WTC11 (cell line): ENCODE measurements at regions not wholly inside any gene's neighbourhood (a gene's known extent, or its start where the extent isn't known, plus 50 kb on each side); places are given as distances from the start of the nearest gene placed in this dataset.

Experiments used
- ATF2 ChIP-seq: sonication (generic); formaldehyde crosslinking; IDR thresholded peaks from 2 replicates; pipeline ENCODE4 v1.8.1; 2022; ENCODE audit warnings: low read depth, missing genetic modification reagents, borderline replicate concordance
- ATF3 ChIP-seq: sonication (generic); formaldehyde crosslinking; conservative IDR thresholded peaks from 2 replicates; pipeline ENCODE4 v1.8.1; 2022; ENCODE audit warnings: mild to moderate bottlenecking, missing genetic modification reagents
- CBFB ChIP-seq: sonication (generic); formaldehyde crosslinking; IDR thresholded peaks from 2 replicates; pipeline ENCODE4 v1.8.1; 2022; ENCODE audit warnings: mild to moderate bottlenecking, low read depth, missing genetic modification reagents
- CTCF ChIP-seq: fragments of 200-600 bp; IDR thresholded peaks from 2 replicates; pipeline ENCODE4 v1.8.0; 2022; ENCODE audit warnings: antibody characterized with exemption
- GTF2I ChIP-seq: fragments of 250-450 bp; sonication (Bioruptor Pico); conservative IDR thresholded peaks from 2 replicates; pipeline ENCODE4 v1.4.0; 2021; ENCODE audit warnings: mild to moderate bottlenecking
- KAT7 ChIP-seq: sonication (generic); formaldehyde crosslinking; IDR thresholded peaks from 2 replicates; pipeline ENCODE4 v1.8.1; 2023; ENCODE audit warnings: missing genetic modification reagents, mild to moderate bottlenecking, borderline replicate concordance
- NR1H2 ChIP-seq: sonication (generic); formaldehyde crosslinking; IDR thresholded peaks from 2 replicates; pipeline ENCODE4 v1.9.0; 2021; ENCODE audit warnings: mild to moderate bottlenecking, moderate library complexity, missing genetic modification reagents
- NR2C2 ChIP-seq: sonication (generic); formaldehyde crosslinking; IDR thresholded peaks from 2 replicates; pipeline ENCODE4 v1.8.0; 2022; ENCODE audit warnings: mild to moderate bottlenecking, missing genetic modification reagents
- TEAD4 ChIP-seq: sonication (generic); formaldehyde crosslinking; IDR thresholded peaks from 2 replicates; pipeline ENCODE4 v1.8.0; 2022; ENCODE audit warnings: mild to moderate bottlenecking, missing genetic modification reagents
- ZBTB21 ChIP-seq: sonication (generic); formaldehyde crosslinking; IDR thresholded peaks from 2 replicates; pipeline ENCODE4 v1.8.1; 2023; ENCODE audit warnings: mild to moderate bottlenecking, missing genetic modification reagents, borderline replicate concordance
- ZNF138 ChIP-seq: sonication (generic); formaldehyde crosslinking; conservative IDR thresholded peaks from 2 replicates; pipeline ENCODE4 v1.8.1; 2022; ENCODE audit warnings: mild to moderate bottlenecking, moderate library complexity, missing genetic modification reagents
- ZNF232 ChIP-seq: sonication (generic); formaldehyde crosslinking; IDR thresholded peaks from 2 replicates; pipeline ENCODE4 v1.8.0; 2022; ENCODE audit warnings: mild to moderate bottlenecking, missing genetic modification reagents
- ZNF423 ChIP-seq: fragments of 250-450 bp; sonication (Bioruptor Pico); IDR thresholded peaks from 2 replicates; pipeline ENCODE4 v2.1.2; 2022; ENCODE audit warnings: mild to moderate bottlenecking, moderate library complexity
- ZNF512 ChIP-seq: sonication (generic); formaldehyde crosslinking; IDR thresholded peaks from 2 replicates; pipeline ENCODE4 v1.8.1; 2022; ENCODE audit warnings: missing genetic modification reagents, borderline replicate concordance

- TF ChIP-seq ATF2 (CRISPR knock-in tag) (no peak), KAT7 (CRISPR knock-in tag) (no peak), CTCF (no peak), ZNF138 (no peak), NR1H2 (CRISPR knock-in tag) (no peak), CBFB (CRISPR knock-in tag) (no peak), ZBTB21 (CRISPR knock-in tag) (no peak), ATF3 (no peak), GTF2I (CRISPR knock-in tag) (no peak), ZNF232 (CRISPR knock-in tag) (no peak), ZNF423 (CRISPR knock-in tag) (no peak), TEAD4 (CRISPR knock-in tag) (no peak), NR2C2 (CRISPR knock-in tag) (no peak), ZNF512 (no peak)
These were observed 356.8 kb upstream of the PCDH10 start for GRCh38 chr4:132792310-132792709.
